ACHN (cell line): ENCODE measurements at regions not wholly inside any gene's neighbourhood (a gene's known extent, or its start where the extent isn't known, plus 50 kb on each side); places are given as distances from the start of the nearest gene placed in this dataset.

Source experiments
- DNase-seq: peaks from one replicate; pipeline ENCODE4 v3.0.0-alpha.2; 2015
- in situ Hi-C: cut with HindIII; loops from 2 replicates; pipeline ENCODE4 v1.10.0; 2017; ENCODE audit warnings: low sequenced_read_pairs, low pct_ligation_motif_present, low pct_unique_long_range_greater_than_20kb

- in situ Hi-C loops = no loop called here
- DNase-seq = no peak
Measured at GRCh38 chr6:54754406-54754805, 92.2 kb upstream of the FAM83B start.

DNA sequence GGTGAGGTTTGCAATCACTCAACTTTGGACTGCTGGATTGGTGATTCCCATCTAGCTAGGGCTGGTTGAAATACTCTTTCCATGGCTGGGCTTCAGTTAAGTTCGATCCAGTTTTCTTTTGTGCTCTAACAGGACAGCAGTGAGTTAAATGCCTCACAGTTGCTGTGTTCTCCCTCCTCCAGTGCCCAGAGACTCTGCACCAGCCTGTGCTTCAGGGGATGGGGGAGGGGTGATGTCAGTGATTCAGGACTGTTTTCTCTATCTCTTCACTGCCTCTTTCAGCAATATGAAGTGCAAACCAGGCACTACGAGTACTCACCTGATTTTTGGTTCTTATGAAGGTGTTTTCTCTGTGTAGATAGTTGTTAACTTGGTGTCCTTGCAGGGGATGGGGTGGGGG, 88.2 kb upstream of the FAM83B start:
- no peak for DNase-seq
- in situ Hi-C loops = no loop called here

- DNase-seq = no peak
- in situ Hi-C loops = no loop called here
Measured at GRCh38 chr6:54768494-54768893, 78.1 kb upstream of the FAM83B start.

- DNase-seq = no peak
- in situ Hi-C loops = no loop called here
Measured at GRCh38 chr6:54770328-54770727, 76.2 kb upstream of the FAM83B start.

DNA sequence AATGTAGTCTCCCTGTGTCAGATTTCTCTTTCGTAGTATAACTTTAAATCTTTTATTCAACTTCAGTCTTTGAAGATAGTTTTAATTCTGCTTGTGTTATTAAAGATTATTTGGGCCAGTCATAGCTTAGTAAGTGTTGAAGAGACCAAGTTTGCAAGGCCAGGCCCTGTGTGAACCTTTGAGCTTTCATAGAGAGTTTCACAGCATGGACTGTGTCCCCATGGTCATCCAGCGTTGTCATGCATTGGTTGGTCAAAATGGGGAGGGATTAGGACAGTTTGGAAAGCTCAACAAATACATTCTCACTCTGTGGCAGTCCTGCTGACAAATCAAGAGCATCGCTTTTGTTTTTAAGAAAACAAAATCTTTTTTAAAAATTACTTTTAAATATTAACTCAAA, 74.6 kb upstream of the FAM83B start:
- DNase-seq = no peak
- in situ Hi-C loops = no loop called here

DNA sequence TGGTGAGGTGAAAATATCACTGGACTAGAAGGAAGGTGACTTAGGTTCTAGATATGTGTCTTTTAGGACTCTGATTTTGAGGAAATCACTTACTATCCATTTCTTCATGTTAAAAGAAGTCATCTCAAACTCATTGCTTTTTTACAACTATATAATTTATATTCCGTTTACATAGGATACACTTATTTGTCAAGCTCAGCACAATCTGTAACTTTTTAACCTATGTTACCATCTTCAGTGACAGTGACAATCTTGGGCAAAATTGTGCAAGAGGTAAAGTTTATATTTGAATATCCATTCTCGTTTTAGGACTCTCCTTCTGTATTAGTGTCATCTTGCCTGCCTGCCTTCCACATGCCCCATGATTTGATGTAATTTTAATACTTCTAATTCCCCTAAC, 74.0 kb upstream of the FAM83B start:
- DNase-seq = no peak
- in situ Hi-C loops = no loop called here

- DNase-seq = no peak
- in situ Hi-C loops = no loop called here
Measured at GRCh38 chr6:54775576-54775975, 71.0 kb upstream of the FAM83B start.

DNA sequence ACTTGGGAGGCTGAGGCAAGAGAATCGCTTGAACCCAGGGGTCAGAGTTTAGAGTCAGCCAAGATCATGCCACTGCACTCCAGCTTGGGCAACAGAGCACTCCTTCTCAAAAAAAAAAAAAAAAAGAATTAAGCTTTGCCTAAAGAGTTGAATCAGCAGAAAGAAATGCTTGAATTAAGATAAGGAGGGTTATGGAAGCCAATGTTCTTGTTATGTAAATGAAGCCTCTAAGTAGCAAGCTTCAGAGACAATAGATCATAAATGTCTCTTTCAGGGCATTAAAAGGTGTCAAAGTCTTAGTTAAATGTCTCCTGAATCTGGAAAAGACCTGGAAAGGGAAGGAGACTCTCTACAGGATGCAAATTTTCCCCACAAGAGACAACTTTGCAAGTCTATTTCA, 69.7 kb upstream of the FAM83B start:
- in situ Hi-C loops = no loop called here
- no peak for DNase-seq

GRCh38 chr6:54778731-54779130, 67.8 kb upstream of the FAM83B start:
- no peak for DNase-seq
- in situ Hi-C loops = no loop called here

DNA sequence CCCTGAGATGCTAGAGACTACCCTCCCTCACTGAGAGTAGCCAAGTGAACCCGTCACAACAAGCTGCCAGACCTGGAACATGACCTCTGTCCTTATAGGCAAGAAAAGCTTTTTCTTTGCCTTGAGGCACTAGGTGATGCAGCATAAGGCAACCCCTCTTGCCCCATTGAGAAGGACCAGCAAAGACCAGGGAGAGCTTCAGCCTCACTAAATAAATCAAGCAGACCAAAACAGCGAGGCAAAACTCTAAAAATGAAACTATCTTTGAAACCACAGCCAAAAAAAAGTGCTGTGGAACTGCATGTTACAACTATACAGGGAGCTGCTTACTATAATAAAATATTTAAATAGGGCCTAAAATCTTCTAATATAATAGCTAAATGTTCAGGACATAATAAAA, 62.6 kb upstream of the FAM83B start:
- DNase-seq = no peak
- in situ Hi-C loops = no loop called here

DNA sequence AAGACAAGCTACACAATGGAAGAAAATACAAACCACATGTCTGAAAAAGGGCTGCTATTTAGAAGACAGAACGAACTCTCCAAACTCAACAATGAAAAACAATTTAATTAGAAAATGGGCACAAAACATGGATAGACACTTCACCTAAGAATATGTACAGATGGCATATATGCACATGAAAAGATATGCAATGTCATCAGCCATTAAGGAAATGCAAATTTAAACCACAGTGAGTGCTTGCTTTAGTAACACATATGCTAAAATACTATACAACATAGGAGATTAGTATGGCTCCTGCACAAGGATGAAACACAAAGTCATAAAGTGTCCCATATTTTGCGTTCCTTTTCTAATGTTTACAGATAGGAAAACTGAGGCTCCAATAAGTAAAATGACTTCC, 60.4 kb upstream of the FAM83B start:
- DNase-seq = no peak
- in situ Hi-C loops = no loop called here

DNA sequence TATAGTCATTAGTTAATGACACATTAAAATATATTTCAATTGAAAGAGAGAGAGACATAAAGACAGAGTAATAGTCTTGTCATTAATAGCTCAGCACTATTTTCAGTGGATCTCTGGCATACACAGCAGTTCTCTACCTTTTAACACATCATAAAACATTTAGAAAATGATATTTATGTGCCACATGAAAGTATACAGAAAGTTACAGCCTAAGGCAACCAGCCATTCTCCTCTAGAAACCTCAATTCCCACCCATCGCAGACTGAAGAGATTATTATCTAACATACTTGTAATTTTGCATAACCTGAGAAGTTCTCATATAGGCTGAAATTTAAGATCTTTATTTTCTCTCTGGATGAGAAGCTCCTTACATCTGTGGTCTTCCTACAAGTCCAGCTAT, 58.7 kb upstream of the FAM83B start:
- DNase-seq = no peak
- in situ Hi-C loops = no loop called here
